HG03103 (cell line): ENCODE measurements at regions not wholly inside any gene's neighbourhood (a gene's known extent, or its start where the extent isn't known, plus 50 kb on each side); places are given as distances from the start of the nearest gene placed in this dataset.

Experiments used
- ATAC-seq: cut with Tn5 transposase; IDR thresholded peaks from one replicate; pipeline ENCODE4 v1.9.1; 2021; ENCODE audit warnings: low read depth; ENCODE audit not compliant: unreplicated experiment

DNA sequence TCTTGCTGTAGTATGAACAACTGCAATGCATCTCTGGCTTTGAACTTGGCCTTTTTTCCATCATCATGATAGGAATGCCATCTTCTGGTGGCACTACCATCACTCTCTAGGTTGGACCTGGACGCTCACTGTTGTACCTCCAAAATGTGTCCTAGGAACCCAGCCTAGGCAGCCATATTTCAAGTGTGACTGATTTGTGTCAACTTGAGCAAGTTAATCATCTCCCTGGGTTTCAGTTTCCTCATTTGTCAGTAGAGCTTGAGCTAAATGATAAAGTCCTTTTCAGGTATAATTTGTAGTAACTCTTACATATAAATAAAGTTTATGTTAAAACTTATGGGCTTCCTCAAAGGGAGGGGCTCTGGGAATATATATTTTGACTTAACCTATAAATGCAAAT lies 241.7 kb upstream of the CEP162 start:
- no peak for ATAC-seq

DNA sequence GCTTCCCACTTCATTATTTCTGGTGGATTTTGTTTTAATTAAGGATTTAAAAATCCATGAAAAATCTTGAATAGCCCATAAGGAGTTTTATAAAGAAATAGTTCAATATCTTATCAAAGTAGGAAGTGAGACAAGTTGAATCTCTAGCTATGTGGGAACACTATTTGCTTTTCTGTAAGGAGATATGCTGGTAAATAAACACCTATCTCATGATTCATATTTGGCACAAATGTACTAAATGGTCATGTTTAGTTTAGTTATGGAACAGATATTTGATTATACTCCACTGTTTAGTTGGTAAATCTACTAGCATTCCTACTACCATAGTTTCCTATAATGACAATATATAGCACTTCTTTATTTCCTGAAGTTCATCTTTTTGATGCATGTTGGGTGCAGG lies 239.9 kb upstream of the CEP162 start:
- no peak for ATAC-seq

DNA sequence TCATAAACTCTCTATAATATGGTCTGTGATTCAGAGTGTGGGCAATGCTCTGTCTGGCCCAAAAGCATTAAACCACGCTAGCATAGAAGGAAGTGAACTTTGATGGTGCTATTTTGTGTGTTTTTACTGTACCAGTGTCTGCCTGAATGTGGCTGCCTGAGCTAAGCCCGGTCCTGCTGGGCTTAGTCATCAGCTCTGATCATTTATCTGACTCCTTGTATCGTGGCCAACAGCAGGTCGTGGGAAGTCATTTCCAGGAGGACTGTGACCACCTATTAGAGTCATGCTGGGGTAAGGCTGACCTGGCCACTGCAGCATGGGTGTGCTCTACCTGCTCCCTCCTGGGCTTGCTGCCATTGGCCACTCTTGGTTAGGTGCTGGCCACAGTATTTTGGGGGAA lies 239.1 kb upstream of the CEP162 start:
- ATAC-seq: no peak

DNA sequence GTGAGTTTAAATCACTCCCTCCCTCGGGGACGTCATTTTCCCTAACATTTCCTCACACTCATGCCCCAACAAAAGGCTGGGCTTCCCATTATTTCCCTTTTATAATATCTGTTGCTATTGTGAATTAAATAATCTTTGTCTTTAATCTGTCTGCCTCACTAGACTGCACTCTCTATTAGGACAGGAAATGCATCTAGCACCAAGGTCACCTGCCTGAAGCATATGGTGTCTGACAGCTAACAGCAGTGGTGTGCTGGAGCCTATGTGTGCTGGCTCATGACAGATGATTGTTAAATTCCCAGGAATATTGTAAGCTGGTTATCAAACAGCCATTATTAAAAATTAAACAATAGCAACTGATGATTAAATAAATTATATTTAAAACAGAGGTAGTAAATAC lies 237.0 kb upstream of the CEP162 start:
- no peak for ATAC-seq

DNA sequence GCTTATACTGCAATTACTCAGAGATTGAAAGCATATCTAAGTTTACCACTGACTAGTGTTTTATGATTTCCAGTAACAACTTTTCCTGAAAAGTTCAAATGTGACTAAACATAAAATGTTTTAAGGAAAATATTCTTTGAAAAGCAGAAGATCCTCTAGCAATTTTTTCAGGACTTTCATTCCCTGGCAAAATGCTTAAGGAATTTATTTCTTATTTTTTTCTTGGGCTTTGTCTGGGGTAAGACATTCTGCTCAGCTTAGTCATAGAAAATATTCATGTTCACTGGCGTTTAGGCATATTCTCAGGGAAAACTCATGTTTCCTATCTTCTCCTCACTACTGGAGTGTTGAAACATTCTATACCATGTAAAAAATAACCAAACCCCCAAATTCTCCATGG lies 235.3 kb upstream of the CEP162 start:
- no peak for ATAC-seq

DNA sequence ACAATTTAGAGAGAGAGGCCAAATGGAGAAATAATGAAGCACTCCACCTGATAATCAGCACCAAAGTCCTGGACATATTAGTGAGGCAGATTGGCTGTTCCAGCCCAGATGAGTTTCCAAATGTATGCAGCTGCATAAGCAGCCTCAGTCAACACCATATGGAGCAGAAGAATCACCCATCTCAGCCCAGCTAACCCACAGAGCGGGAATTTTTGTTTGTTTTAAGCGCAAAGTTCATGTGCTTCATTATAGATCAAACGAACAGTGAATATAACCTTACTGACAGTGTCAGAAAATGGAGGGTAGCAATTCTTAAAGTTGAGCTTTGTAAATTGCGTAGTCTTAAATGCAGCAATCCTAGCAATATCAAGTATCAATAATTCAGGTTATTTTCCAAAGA lies 234.0 kb upstream of the CEP162 start:
- no peak for ATAC-seq

DNA sequence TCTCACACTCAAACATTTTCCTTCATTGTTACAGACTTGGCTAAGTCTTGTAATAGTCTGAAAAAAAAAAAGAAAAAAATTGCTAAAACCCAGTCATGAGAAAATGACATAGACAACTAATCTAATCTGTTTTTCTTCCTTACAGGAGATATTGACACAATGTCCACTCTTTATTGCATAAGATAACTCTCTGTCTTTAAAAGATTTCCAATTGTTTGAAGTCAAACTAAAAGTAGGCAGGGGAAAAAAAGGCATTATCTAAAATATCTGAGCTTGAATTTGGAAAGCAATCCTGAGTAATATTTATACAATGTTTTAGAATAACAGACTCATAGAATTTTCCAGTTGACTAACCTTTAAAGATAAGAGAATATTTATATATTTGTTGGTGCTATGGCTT lies 233.0 kb upstream of the CEP162 start:
- ATAC-seq: no peak

DNA sequence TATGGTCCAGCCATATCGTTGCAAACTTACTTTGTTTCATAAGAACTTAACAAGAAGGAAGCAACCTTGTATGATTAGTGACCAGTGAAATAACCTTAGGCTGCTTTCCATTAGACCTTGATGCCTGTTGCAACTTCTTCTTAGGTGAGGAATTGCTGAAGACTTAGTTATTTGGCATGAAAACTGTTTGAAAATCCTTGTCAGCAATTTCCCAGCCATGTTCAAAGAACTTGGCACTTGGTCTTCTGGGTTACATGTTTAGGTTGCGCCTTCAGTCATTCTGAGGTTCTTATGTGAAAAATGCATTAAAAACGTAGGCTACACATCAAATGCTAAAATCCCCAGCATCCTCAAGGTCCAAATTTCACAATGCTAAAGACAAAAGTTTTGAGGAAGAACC lies 232.0 kb upstream of the CEP162 start:
- ATAC-seq: no peak

DNA sequence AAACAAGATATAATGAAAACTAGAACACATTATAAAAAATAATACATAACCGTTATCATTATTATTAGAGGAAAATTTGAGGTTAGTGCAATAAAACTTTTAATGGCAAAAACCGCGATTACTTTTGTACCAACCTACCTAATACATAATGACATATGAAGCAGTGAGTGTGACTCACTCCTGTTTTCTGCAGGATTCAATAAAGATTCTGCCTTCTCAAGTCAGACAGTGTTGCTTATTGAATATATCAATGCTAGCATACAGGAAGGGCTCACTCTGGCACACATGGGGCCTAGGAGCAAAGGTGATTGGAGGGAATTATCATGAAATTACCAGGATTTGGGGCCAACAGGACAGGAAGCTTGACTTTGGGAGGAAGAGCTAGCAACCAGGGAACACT lies 230.8 kb upstream of the CEP162 start:
- ATAC-seq: no peak

DNA sequence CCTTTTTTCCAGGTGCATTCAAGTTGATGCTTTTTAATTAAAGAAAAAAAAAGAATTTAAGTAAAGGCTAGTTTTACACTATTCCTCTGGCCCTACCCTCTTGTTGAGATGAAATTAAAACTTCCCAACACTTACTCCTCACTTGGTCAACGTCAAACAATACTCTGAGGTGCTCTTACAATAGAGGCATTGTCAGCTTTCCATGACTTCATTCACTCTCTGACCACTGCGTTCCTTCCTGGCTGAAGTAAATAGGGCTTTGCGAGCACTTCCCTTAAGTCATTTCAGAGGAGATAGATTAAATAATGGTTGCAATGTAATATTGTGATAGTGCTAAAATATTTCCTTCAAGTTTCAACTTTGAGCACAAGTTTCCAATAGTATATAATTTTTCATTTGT lies 229.8 kb upstream of the CEP162 start:
- no peak for ATAC-seq

DNA sequence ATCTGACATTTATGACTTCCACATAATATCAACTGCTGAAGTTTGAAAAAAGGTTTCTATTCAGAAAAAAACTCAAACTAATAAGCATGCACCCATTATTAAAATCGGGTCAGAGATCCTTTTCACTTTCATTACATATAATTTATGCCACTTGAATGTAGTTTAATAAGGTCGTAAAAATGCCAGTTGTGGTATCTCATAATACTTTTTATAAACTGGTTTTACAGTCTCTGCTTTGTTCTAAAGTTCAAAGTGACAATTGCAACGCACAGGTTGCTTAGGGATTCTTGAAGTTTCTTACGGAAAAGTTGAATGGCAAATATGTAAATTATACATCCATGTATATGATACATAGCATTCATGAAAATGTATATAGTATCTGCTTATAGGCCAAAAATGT lies 229.4 kb upstream of the CEP162 start:
- no peak for ATAC-seq

DNA sequence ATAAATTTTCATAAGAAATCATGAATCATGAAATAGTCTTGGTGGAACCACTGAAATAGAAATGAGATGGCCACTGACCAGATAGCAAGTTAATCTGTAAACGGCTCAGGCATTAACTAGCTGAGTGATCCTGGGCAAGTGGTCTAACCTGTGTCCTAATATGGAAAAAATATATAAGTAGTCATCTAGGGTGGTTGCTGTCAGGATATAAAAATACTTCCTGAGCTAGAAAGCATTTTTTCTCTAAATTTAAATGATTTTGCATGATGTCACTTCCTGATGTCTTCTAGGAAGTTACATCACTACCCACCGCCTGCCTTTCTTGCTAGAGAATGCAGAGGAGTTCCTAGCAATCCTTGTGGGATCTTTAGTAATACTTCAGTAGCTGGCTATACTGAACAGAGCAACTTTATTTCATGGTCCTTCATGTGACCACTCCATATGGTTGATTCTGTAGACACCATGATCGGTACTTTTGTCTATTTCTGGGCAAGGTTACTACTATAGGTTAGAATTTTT lies 228.1 kb upstream of the CEP162 start:
- no peak for ATAC-seq

DNA sequence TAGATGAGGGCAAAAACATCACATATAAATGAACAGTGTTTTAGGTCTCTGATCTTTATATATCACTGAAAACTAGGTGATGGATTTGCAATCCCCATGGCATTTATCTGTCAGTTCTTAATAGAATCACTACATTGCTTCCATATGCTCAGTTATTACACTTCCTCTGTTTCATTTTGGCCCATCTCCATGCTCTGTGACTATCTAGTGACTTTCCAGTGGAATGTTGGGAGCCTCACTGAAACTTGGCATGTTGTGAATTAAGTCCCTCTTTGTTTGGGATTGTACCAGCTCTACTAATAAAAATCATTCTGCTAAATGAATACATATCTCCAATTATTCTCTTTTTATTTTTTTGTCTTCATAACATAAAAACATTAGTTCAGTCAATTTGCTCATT lies 226.1 kb upstream of the CEP162 start:
- no peak for ATAC-seq

DNA sequence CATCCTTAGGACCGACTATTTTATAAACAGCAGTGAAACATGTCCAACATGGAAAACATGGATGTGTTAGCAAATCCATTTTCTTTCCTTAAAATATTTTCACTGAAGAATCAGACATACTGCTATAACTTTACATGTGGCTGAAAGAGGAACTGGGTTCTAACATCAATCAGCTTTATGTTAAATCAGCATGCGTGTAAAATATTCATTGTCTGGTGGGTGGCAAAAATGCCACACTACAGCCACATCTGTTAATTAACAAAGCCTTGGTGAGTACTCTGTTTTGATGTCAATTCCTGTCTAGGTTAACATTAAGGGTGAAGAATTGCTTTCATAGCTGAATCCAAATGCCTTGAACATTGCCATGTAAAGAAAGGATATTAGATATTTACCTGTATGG lies 222.6 kb upstream of the CEP162 start:
- ATAC-seq: no peak

DNA sequence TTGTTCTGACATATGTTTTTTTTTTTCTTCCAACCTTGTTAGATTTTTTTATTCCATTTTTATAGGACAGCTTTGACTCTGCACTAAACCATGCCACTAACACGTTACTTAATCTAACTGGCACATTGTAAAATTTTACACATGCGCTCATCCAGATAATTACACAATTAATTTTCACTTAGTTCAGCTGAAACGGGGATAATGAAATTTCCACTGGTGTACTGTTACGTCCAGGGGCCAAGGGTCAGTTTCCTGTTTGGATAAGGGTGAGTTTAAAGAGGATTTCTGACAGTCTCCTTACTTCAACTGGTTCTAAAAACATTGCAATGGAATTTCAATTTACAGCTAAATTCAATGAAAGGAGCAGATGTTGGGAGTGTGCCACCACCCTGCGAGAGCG lies 221.8 kb upstream of the CEP162 start:
- no peak for ATAC-seq

DNA sequence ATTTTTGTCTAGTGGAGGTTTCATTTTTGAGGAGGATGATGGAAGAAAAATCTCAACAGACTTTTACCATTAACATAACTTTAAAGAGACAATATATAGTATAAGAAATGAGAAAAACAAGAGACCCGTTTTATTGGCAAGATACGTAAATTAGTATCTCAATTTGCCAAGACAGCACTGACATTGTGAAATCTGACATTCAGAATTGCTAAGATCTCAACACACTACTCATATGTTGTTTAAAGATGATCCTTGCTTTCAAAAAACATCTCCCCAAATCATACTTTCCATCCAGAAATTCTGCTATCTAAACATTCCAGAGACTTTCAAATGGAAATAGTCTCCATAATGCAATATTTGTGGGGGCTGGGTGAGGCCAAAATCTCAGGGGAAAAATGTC lies 220.9 kb upstream of the CEP162 start:
- ATAC-seq: no peak

DNA sequence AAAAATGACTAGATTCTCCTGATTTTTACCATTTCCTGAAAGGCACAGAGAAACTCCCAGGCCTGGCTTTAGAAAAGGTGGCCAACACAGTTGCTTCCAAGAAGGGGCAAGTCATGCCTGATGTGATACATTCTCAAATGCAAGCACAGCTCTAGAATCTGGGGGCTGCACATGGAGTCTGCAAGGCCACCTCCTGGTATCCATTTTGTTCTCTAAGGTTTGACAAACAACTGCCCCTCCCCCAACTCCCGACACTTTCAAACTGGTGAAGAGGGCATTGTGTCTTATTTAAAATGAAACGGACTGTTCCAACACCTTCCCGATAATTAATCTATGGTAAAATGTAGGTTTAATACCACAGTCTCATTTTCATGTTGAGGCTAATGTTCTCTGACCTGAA lies 220.2 kb upstream of the CEP162 start:
- ATAC-seq: no peak

DNA sequence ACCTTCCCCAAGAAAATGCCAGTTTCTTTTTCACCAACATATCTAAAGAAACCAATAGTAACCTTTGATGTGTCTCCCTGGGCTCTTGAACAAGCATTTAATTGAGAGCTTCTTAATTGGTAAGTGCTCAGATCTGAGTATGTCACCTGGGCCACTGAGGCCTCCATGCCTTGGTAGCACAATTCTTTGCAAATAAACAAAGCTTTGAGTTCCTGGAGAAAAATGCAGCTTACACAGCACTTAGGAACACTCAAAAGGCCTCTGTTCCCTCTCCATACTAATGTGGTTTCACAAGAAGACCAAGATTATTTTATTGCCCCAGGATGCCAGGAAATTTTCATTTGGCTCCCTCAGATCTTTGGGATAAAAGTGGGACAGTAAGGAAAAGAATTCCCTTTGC lies 217.6 kb upstream of the CEP162 start:
- ATAC-seq: no peak

DNA sequence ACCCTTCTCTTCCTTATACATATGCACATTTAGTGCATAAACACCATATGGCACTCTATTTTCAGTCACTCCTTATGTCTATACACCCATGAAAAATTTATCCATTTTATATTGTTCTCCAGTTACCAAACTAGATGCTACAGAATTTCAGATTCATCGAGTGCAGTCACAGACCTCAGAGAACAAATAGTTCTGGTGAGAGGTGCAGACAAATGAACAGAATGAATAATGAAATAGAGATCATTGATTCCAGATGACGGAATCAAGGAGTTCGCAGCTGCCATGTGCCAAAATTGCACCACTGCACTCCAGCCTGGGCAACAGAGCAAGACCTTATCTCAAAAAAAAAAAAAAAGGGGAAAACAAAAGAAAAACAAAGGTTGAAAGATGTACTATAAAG lies 214.8 kb upstream of the CEP162 start:
- ATAC-seq: no peak

DNA sequence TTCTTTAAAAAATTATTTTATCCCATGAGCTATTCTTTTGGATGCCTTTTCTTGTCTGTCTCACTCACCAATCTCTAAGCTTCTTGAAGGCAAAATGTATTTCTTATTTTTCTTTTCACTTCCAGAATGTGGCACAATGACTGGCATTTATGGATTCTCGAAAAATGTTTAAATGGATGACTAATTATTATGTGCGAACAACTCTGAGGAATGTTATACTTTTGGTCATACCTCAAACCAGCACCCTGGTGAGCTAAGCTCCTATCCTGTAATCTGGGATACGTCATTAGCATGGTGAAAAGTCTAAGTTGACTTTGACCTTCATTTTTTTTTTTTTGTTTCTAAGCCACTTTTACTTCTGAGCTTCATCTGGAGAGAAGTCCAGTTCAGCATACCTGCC lies 214.0 kb upstream of the CEP162 start:
- ATAC-seq: no peak

DNA sequence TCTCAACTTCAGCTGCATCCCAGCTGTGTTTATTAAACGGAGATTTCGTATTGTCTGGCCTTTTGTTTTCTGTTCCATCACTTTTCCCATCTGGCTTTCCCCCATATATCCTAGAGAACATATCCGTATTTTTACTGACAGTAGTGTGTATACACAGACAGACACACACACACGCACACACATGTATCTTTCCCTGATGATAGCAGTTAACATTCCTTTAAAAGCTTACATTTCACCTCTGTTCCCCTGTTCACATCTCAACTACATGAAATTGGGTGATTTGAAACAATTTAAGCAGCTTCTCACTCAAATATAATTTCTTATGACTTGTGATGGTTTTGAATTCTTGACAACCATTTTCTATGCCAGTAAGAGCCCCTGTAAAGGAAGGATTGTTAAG lies 207.1 kb upstream of the CEP162 start:
- ATAC-seq: no peak

DNA sequence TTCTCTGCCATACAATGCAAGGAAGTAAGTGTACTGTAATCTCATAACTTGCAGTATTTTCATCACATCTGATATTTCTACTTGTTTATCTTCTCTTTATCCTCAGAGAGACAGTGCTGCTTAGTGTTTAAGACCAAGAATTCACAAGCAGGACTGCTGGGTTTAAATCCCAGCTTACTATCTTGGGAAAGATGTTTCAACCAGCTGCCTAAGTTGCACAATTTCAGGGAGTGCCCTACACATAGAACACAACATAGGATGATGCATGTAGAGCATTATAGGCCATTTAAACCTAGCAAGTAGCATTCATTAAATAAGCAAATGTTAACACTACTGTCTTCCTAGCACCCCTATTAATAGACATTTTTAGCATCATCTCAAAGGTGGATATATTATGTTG lies 205.2 kb upstream of the CEP162 start:
- no peak for ATAC-seq

DNA sequence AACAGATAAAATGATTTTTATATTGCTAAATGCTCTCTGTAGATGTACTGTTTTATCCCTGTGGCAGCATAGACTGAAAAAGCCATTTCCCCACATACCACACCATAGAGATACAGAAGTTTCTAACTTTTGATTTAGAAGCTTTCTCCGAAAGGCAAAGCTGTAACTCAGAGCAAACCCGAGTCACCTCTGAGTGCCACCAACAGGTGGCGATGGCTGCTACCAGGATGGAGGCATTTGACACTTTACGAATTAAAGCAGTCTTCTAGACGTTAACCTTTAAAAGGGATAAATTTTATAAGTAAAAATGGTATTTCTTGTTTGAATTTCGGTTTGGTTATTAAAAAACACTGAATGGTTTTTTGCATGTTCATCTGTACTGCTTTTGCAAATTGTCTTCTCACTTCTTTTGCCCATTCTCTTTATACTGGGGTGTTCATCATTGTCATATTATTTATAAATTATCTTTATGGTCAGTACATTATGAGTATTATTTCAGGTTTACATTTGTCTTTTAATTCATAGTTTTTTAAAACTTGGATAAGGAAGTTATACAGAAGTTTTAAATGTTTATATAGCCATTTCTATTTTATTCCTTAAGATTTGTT lies 201.0 kb upstream of the CEP162 start:
- peak; percentile 69 for ATAC-seq
